ENCODE measurements at regions not wholly inside any gene's neighbourhood (a gene's known extent, or its start where the extent isn't known, plus 50 kb on each side); places are given as distances from the start of the nearest gene placed in this dataset.

- Histone ChIP-seq H3K4me3 (ENCODE audit: low read length) (no peak overlapping the region), H2AFZ (ENCODE audit: low read depth, low read length) (no peak overlapping the region), H3K27me3 (ENCODE audit: insufficient read depth, low read length) (no peaks in the 10 kb centered on the region), H3K36me3 (ENCODE audit: insufficient read depth, low read length) (no peaks in the 10 kb centered on the region), H3K9me3 (ENCODE audit: low read length) (no peaks in the 10 kb centered on the region), H3K4me1 (ENCODE audit: insufficient read depth, low read length) (peaks cover 35% of the 10 kb centered on the region)
Observed at GRCh38 chr6:56761651-56762050, 119.0 kb upstream of the DST start.

DNA sequence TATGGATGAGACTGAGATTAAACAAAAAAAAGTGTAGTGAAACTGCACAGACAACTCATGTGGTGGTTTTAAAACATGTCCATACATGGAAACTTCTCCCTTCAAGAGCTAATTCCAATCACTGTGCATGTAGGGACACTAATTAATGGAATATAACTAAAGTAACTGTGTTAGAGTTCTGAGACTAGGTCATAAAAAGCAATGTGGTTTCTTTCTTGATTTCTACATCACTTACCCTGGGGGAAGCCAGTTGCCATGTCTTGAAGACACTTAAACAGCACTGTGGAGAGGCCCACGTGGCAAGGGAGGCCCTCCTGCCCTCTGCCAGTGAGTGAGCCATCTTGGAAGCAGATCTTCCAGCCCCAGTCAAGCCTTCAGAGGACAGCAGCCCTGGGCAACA is 118.2 kb upstream of the DST start:
- H3K9me3 ChIP-seq (ENCODE audit: low read length): no peaks in the 10 kb centered on the region
- no peak overlapping the region for H2AFZ ChIP-seq (ENCODE audit: low read depth, low read length)
- H3K4me3 ChIP-seq (ENCODE audit: low read length): no peak overlapping the region
- H3K4me1 ChIP-seq (ENCODE audit: insufficient read depth, low read length): peaks cover 42% of the 10 kb centered on the region
- H3K36me3 ChIP-seq (ENCODE audit: insufficient read depth, low read length): no peaks in the 10 kb centered on the region
- H3K27me3 ChIP-seq (ENCODE audit: insufficient read depth, low read length): no peaks in the 10 kb centered on the region

- no peaks in the 10 kb centered on the region for H3K27me3 ChIP-seq (ENCODE audit: insufficient read depth, low read length)
- H2AFZ ChIP-seq (ENCODE audit: low read depth, low read length): no peak overlapping the region
- no peak overlapping the region for H3K4me3 ChIP-seq (ENCODE audit: low read length)
- no peaks in the 10 kb centered on the region for H3K36me3 ChIP-seq (ENCODE audit: insufficient read depth, low read length)
- H3K4me1 ChIP-seq (ENCODE audit: insufficient read depth, low read length): peaks cover 42% of the 10 kb centered on the region
- H3K9me3 ChIP-seq (ENCODE audit: low read length): no peaks in the 10 kb centered on the region
Observed at GRCh38 chr6:56759521-56759920, 116.8 kb upstream of the DST start.

GRCh38 chr6:56758553-56758952 is 115.9 kb upstream of the DST start:
- H3K27me3 ChIP-seq (ENCODE audit: insufficient read depth, low read length): no peaks in the 10 kb centered on the region
- H3K36me3 ChIP-seq (ENCODE audit: insufficient read depth, low read length): no peaks in the 10 kb centered on the region
- peaks cover 51% of the 10 kb centered on the region for H3K4me1 ChIP-seq (ENCODE audit: insufficient read depth, low read length)
- no peak overlapping the region for H2AFZ ChIP-seq (ENCODE audit: low read depth, low read length)
- H3K4me3 ChIP-seq (ENCODE audit: low read length): no peak overlapping the region
- no peaks in the 10 kb centered on the region for H3K9me3 ChIP-seq (ENCODE audit: low read length)

GRCh38 chr6:56758120-56758519 is 115.4 kb upstream of the DST start:
- H3K9me3 ChIP-seq (ENCODE audit: low read length): no peaks in the 10 kb centered on the region
- H3K4me1 ChIP-seq (ENCODE audit: insufficient read depth, low read length): peaks cover 51% of the 10 kb centered on the region
- H3K36me3 ChIP-seq (ENCODE audit: insufficient read depth, low read length): no peaks in the 10 kb centered on the region
- H3K4me3 ChIP-seq (ENCODE audit: low read length): no peak overlapping the region
- H2AFZ ChIP-seq (ENCODE audit: low read depth, low read length): no peak overlapping the region
- no peaks in the 10 kb centered on the region for H3K27me3 ChIP-seq (ENCODE audit: insufficient read depth, low read length)

DNA sequence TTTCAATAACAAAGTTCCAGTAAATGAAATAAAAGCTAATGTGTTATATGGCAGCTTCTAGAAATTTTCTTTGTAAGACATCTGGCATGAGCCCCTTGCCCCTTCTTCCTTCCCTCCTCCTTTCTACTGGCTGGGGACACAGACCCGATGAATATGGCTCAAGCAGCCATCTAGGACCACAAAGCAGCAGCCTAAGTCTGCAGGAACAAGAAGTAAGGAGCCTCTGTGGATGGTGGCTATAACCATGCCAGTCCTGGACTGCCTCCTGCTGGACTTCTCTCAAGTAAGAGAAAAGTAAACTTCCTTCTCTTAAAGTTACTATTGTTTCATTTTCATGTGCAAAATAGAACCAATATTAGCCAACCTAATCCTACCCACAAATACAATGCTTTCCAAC is 114.9 kb upstream of the DST start:
- Histone ChIP-seq H3K4me1 (ENCODE audit: insufficient read depth, low read length) (peaks cover 51% of the 10 kb centered on the region), H3K9me3 (ENCODE audit: low read length) (no peaks in the 10 kb centered on the region)

DNA sequence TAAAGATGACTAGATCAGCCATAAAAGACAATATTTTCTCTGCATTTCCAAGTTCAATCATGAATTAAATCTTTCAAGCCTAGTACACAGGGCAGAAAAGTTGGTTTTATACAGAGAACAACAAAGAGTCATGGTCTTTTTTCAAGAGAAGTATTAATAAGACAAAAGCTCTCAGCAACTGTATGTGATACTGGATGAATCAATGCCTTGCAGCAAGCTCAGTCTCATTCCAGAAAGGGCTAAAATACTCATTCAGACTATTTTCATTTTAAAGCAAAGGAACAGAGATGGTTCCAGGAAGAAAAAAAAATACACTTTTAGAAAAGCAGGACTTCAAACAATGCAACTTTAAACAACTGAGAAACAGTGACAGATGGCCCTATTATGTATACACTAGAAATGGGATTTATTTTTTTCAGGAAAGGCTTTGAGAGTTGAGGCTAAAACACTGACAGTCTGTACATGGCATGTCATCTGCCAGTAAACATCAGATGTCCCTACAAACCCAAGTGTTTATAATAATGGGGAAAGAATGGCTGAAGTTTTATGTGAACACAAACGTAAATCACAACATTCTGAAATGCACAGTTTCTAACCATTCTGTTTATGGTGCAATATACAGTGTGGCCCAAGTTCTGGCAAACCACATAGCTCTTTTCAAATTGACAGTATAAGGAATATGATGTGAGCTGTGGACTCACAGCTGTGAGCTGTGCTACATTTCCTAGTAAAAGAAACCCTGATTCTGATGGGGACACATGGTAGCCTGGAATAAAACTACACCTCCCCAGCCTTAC is 114.3 kb upstream of the DST start:
- H3K4me3 ChIP-seq (ENCODE audit: low read length): no peak overlapping the region
- H3K36me3 ChIP-seq (ENCODE audit: insufficient read depth, low read length): no peaks in the 10 kb centered on the region
- H3K27me3 ChIP-seq (ENCODE audit: insufficient read depth, low read length): no peaks in the 10 kb centered on the region
- H2AFZ ChIP-seq (ENCODE audit: low read depth, low read length): no peak overlapping the region
- peaks cover 51% of the 10 kb centered on the region for H3K4me1 ChIP-seq (ENCODE audit: insufficient read depth, low read length)
- H3K9me3 ChIP-seq (ENCODE audit: low read length): no peaks in the 10 kb centered on the region

More for the DNA sequence above, 114.9 kb upstream of the DST start:
- Histone ChIP-seq H3K27me3 (ENCODE audit: insufficient read depth, low read length) (no peaks in the 10 kb centered on the region), H3K4me3 (ENCODE audit: low read length) (no peak overlapping the region), H3K36me3 (ENCODE audit: insufficient read depth, low read length) (no peaks in the 10 kb centered on the region), H2AFZ (ENCODE audit: low read depth, low read length) (no peak overlapping the region)

GRCh38 chr6:56756219-56756789 is 113.6 kb upstream of the DST start:
- Histone ChIP-seq H3K4me1 (ENCODE audit: insufficient read depth, low read length) (peaks cover 51% of the 10 kb centered on the region), H2AFZ (ENCODE audit: low read depth, low read length) (no peak overlapping the region), H3K9me3 (ENCODE audit: low read length) (no peaks in the 10 kb centered on the region)

GRCh38 chr6:56755040-56755439 is 112.4 kb upstream of the DST start:
- H2AFZ ChIP-seq (ENCODE audit: low read depth, low read length): no peak overlapping the region
- peaks cover 47% of the 10 kb centered on the region for H3K4me1 ChIP-seq (ENCODE audit: insufficient read depth, low read length)

More at GRCh38 chr6:56756219-56756789, 113.6 kb upstream of the DST start:
- Histone ChIP-seq H3K36me3 (ENCODE audit: insufficient read depth, low read length) (no peaks in the 10 kb centered on the region), H3K27me3 (ENCODE audit: insufficient read depth, low read length) (no peaks in the 10 kb centered on the region), H3K4me3 (ENCODE audit: low read length) (no peak overlapping the region)

GRCh38 chr6:56753811-56754210 is 111.1 kb upstream of the DST start:
- H2AFZ ChIP-seq (ENCODE audit: low read depth, low read length): no peak overlapping the region
- peaks cover 37% of the 10 kb centered on the region for H3K4me1 ChIP-seq (ENCODE audit: insufficient read depth, low read length)
- no peaks in the 10 kb centered on the region for H3K9me3 ChIP-seq (ENCODE audit: low read length)
- no peaks in the 10 kb centered on the region for H3K36me3 ChIP-seq (ENCODE audit: insufficient read depth, low read length)
- no peak overlapping the region for H3K4me3 ChIP-seq (ENCODE audit: low read length)
- H3K27me3 ChIP-seq (ENCODE audit: insufficient read depth, low read length): no peaks in the 10 kb centered on the region

More at GRCh38 chr6:56755040-56755439, 112.4 kb upstream of the DST start:
- Histone ChIP-seq H3K9me3 (ENCODE audit: low read length) (no peaks in the 10 kb centered on the region), H3K27me3 (ENCODE audit: insufficient read depth, low read length) (no peaks in the 10 kb centered on the region), H3K36me3 (ENCODE audit: insufficient read depth, low read length) (no peaks in the 10 kb centered on the region), H3K4me3 (ENCODE audit: low read length) (no peak overlapping the region)

DNA sequence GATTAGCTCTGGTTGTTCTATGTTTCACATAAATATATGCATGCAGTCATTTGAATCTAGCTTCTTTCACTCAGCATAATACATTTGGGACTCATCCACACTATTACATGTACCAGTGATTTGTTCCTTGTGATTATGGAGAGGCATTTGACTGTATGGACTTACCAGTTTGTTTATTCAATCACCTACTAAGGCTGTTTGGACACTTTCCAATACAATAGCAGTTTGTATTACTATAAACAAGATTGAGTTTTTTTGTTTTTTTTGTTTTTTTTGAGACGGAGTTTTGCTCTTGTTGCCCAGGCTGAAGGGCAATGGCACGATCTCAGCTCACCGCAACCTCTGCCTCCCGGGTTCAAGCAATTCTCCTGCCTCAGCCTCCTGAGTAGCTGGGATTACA is 109.8 kb upstream of the DST start:
- H3K4me1 ChIP-seq (ENCODE audit: insufficient read depth, low read length): peaks cover 24% of the 10 kb centered on the region
- no peak overlapping the region for H3K4me3 ChIP-seq (ENCODE audit: low read length)
- no peaks in the 10 kb centered on the region for H3K27me3 ChIP-seq (ENCODE audit: insufficient read depth, low read length)
- H3K36me3 ChIP-seq (ENCODE audit: insufficient read depth, low read length): no peaks in the 10 kb centered on the region
- no peaks in the 10 kb centered on the region for H3K9me3 ChIP-seq (ENCODE audit: low read length)
- no peak overlapping the region for H2AFZ ChIP-seq (ENCODE audit: low read depth, low read length)

GRCh38 chr6:56752009-56752408 is 109.3 kb upstream of the DST start:
- Histone ChIP-seq H2AFZ (ENCODE audit: low read depth, low read length) (no peak overlapping the region), H3K27me3 (ENCODE audit: insufficient read depth, low read length) (no peaks in the 10 kb centered on the region), H3K9me3 (ENCODE audit: low read length) (no peaks in the 10 kb centered on the region), H3K36me3 (ENCODE audit: insufficient read depth, low read length) (no peaks in the 10 kb centered on the region), H3K4me3 (ENCODE audit: low read length) (no peak overlapping the region), H3K4me1 (ENCODE audit: insufficient read depth, low read length) (peaks cover 19% of the 10 kb centered on the region)

DNA sequence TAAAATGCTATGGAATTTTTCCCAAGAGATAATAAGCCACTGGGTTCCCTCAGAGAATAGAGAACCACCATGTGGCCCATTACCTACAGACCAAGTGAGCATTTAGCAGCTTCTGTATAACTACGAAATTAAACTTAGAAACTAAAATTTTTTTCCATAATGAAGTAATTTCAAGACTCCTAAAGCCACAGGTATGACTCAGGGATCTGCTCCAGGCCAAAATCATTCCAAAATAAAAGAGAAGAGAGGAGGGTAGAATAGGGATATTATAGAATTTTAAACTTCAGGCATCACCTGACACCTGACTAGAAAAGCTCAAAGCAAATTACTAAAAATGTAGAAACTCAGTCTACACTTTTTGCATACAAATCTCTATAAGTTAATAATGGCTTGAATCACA is 108.9 kb upstream of the DST start:
- no peak overlapping the region for H2AFZ ChIP-seq (ENCODE audit: low read depth, low read length)
- no peaks in the 10 kb centered on the region for H3K36me3 ChIP-seq (ENCODE audit: insufficient read depth, low read length)
- peaks cover 15% of the 10 kb centered on the region for H3K4me1 ChIP-seq (ENCODE audit: insufficient read depth, low read length)
- no peak overlapping the region for H3K4me3 ChIP-seq (ENCODE audit: low read length)
- no peaks in the 10 kb centered on the region for H3K27me3 ChIP-seq (ENCODE audit: insufficient read depth, low read length)
- no peaks in the 10 kb centered on the region for H3K9me3 ChIP-seq (ENCODE audit: low read length)

Measured in neuron (in vitro differentiated cells).